K562 (cell line): ENCODE measurements at regions not wholly inside any gene's neighbourhood (a gene's known extent, or its start where the extent isn't known, plus 50 kb on each side); places are given as distances from the start of the nearest gene placed in this dataset.

Experiments
- ATAC-seq: fragments of 200-7000 bp; cut with Tn5 transposase; 3 replicates; pipeline ENCODE4 v1.9.1; 2020; ENCODE audit warnings: moderate library complexity
- BruUV-seq: library from RNA; stranded (reverse); fragments of 400-500 nt; replicated peaks from 2 replicates; lab custom pipeline; 2021; lab: Mats Ljungman, UMichigan
- CTCF ChIA-PET: fragments of 300-600 bp; formaldehyde crosslinking; extraction: SDS; loops from one replicate; lab custom pipeline; 2021; ENCODE audit warnings: low intra/inter-chr PET ratio; lab: Yijun Ruan, JAX
- POLR2A ChIA-PET: fragments of 300-600, 350-650 bp; sonication (Branson Sonifier 250); formaldehyde crosslinking; extraction: SDS; loops from one replicate; lab custom pipeline; 2021; ENCODE audit warnings: antibody characterized with exemption, inconsistent platforms; lab: Yijun Ruan, JAX
- DNase-seq, 4 experiments: peaks; one replicate each; pipeline versions ENCODE4 v3.0.0 to v3.0.0-alpha.2; 2011 to 2018; ENCODE audit warnings: low spot score in 3 of 4, mixed read lengths in 3 of 4; ENCODE audit errors: extremely low read depth in 1 of 4
- FAIRE-seq: peaks from 2 replicates; lab custom pipeline; 2011; peaks lifted over from hg19 to GRCh38; lab: Jason Lieb, UNC
- H2AFZ ChIP-seq: 2 replicates; pipeline ENCODE4 v1.6.0; 2011; ENCODE audit warnings: low read depth, low read length, control low read depth, inconsistent platforms
- H3K27ac ChIP-seq: fragments of 200-600 bp; 3 replicates; pipeline ENCODE4 v1.8.0; 2011; ENCODE audit warnings: low read depth, mild to moderate bottlenecking, control low read depth, inconsistent platforms, low read length, moderate library complexity, mixed read lengths; ENCODE audit errors: extremely low read depth
- H3K27me3 ChIP-seq, 2 experiments: fragments of 300-600 bp in 1 of 2; 2 replicates in 1 of 2; 3 replicates in 1 of 2; pipeline versions ENCODE4 v1.6.0 to v1.8.0; 2011; ENCODE audit warnings: inconsistent platforms in 2 of 2, low read length in 2 of 2, mild to moderate bottlenecking in 1 of 2, mixed read lengths in 1 of 2, moderate library complexity in 1 of 2; ENCODE audit not compliant: control insufficient read depth in 2 of 2, insufficient read depth in 2 of 2
- H3K36me3 ChIP-seq: fragments of 300-600 bp; 3 replicates; pipeline ENCODE4 v1.8.0; 2011; ENCODE audit warnings: mild to moderate bottlenecking, low read length, inconsistent platforms; ENCODE audit not compliant: control insufficient read depth, insufficient read depth
- H3K4me1 ChIP-seq, 2 experiments: fragments of 200-600 bp in 1 of 2; replicated peaks in 1 of 2; 2 replicates in 1 of 2; 3 replicates in 1 of 2; pipeline versions ENCODE4 v1.5.1 to v1.8.0; 2011; ENCODE audit warnings: inconsistent platforms in 2 of 2, low read length in 2 of 2, mild to moderate bottlenecking in 1 of 2, mixed read lengths in 1 of 2, moderate library complexity in 1 of 2; ENCODE audit not compliant: control insufficient read depth in 2 of 2, insufficient read depth in 2 of 2
- H3K4me2 ChIP-seq: 2 replicates; pipeline ENCODE4 v1.6.1; 2011; ENCODE audit warnings: low read length, control low read depth, inconsistent platforms, mixed read lengths; ENCODE audit not compliant: insufficient read depth
- H3K4me3 ChIP-seq: fragments of 200-600 bp; sonication (generic), shearing (Covaris generic); 2 replicates; pipeline ENCODE4 v1.5.1; 2016; ENCODE audit warnings: control low read depth, inconsistent platforms
- H3K79me2 ChIP-seq: fragments of 200-600 bp; 3 replicates; pipeline ENCODE4 v1.8.0; 2011; ENCODE audit warnings: low read length, inconsistent platforms; ENCODE audit not compliant: control insufficient read depth, insufficient read depth
- H3K9ac ChIP-seq, 2 experiments: 2 replicates each; pipeline versions ENCODE4 v1.6.0 to v1.6.1; 2011; ENCODE audit warnings: low read depth in 2 of 2, low read length in 2 of 2, control low read depth in 1 of 2, inconsistent platforms in 1 of 2, mild to moderate bottlenecking in 1 of 2, mixed read lengths in 1 of 2; ENCODE audit not compliant: insufficient read depth in 1 of 2
- H3K9me1 ChIP-seq: one replicate; pipeline ENCODE4 v1.6.0; 2011; ENCODE audit warnings: inconsistent platforms, mild to moderate bottlenecking, low read length, moderate library complexity; ENCODE audit not compliant: control insufficient read depth, insufficient read depth
- H3K9me3 ChIP-seq: replicated peaks from 2 replicates; pipeline ENCODE4 v1.5.1; 2011; ENCODE audit warnings: low read depth, low read length, inconsistent platforms; ENCODE audit not compliant: control insufficient read depth, insufficient read depth
- H4K20me1 ChIP-seq: replicated peaks from 2 replicates; pipeline ENCODE4 v1.6.1; 2011; ENCODE audit warnings: low read length, inconsistent platforms, mixed read lengths; ENCODE audit not compliant: control insufficient read depth, insufficient read depth
- CBFA2T3 ChIP-seq: fragments of 450-650 bp; IDR thresholded peaks from 2 replicates; pipeline ENCODE4 v1.6.1; 2017
- CBX8 ChIP-seq: fragments of 200-600 bp; sonication (generic); IDR thresholded peaks from 2 replicates; pipeline ENCODE4 v1.6.1; 2012; ENCODE audit warnings: borderline replicate concordance, mixed run types, low read depth, mild to moderate bottlenecking, moderate library complexity, mixed read lengths, low read length, control low read depth, inconsistent platforms; ENCODE audit not compliant: poor library complexity, severe bottlenecking; ENCODE audit errors: extremely low read depth
- CEBPG ChIP-seq, 3 experiments: fragments of 200-800 bp in 1 of 3; sonication (Bioruptor generic) in 1 of 3; sonication (generic) in 1 of 3; formaldehyde crosslinking in 1 of 3; IDR thresholded peaks in 2 of 3; conservative IDR thresholded peaks in 1 of 3; 2 replicates each; pipeline versions ENCODE4 v1.6.1 to v1.8.0; 2016 to 2022; ENCODE audit warnings: missing compliant biosample characterization in 2 of 3, missing genetic modification characterization in 2 of 3, mild to moderate bottlenecking in 1 of 3, missing genetic modification reagents in 1 of 3
- FOXA1 ChIP-seq: fragments of 450-650 bp; IDR thresholded peaks from 2 replicates; pipeline ENCODE4 v1.6.1; 2016; ENCODE audit warnings: mild to moderate bottlenecking, borderline replicate concordance
- FOXA3 ChIP-seq, 2 experiments: fragments of 450-650 bp in 1 of 2; sonication (generic) in 1 of 2; formaldehyde crosslinking; IDR thresholded peaks in 1 of 2; conservative IDR thresholded peaks in 1 of 2; 2 replicates each; pipeline versions ENCODE4 v1.4.0 to v1.8.0; 2020 to 2022; ENCODE audit warnings: mild to moderate bottlenecking in 2 of 2, missing genetic modification reagents in 1 of 2
- HDAC3 ChIP-seq: fragments of 450-650 bp; IDR thresholded peaks from 2 replicates; pipeline ENCODE4 v1.6.1; 2018; ENCODE audit warnings: borderline replicate concordance, mild to moderate bottlenecking, moderate library complexity; ENCODE audit not compliant: partially characterized antibody
- LEF1 ChIP-seq: fragments of 450-650 bp; IDR thresholded peaks from 2 replicates; pipeline ENCODE4 v1.6.1; 2016; ENCODE audit warnings: mild to moderate bottlenecking
- MCM7 ChIP-seq, 2 experiments: fragments of 450-650 bp; IDR thresholded peaks; 2 replicates each; pipeline ENCODE4 v1.6.1; 2016 to 2018
- POLR2H ChIP-seq: IDR thresholded peaks from 2 replicates; pipeline ENCODE4 v1.6.1; 2016; ENCODE audit warnings: missing genetic modification characterization, low read depth, mild to moderate bottlenecking, control low read depth, missing compliant biosample characterization, moderate library complexity
- SMARCA4 ChIP-seq: fragments of 450-650 bp; IDR thresholded peaks from 2 replicates; pipeline ENCODE4 v1.6.1; 2016
- STAT6 ChIP-seq: sonication (generic); formaldehyde crosslinking; IDR thresholded peaks from 2 replicates; pipeline ENCODE4 v1.8.1; 2023; ENCODE audit warnings: mild to moderate bottlenecking, missing genetic modification reagents
- TAF7 ChIP-seq: fragments of 450-650 bp; IDR thresholded peaks from 2 replicates; pipeline ENCODE4 v1.6.1; 2016; ENCODE audit warnings: missing genetic modification characterization, missing compliant biosample characterization
- ZNF695 ChIP-seq: fragments of 450-650 bp; formaldehyde crosslinking; IDR thresholded peaks from 2 replicates; pipeline ENCODE4 v1.4.0; 2020; ENCODE audit warnings: mild to moderate bottlenecking, moderate library complexity
- ZNF717 ChIP-seq: fragments of 250-450 bp; sonication (Bioruptor Pico); IDR thresholded peaks from 2 replicates; pipeline ENCODE4 v1.5.0; 2021
- ZNF79 ChIP-seq: fragments of 250-450 bp; sonication (Bioruptor Pico); IDR thresholded peaks from 2 replicates; pipeline ENCODE4 v1.4.0; 2020; ENCODE audit warnings: low read depth, mild to moderate bottlenecking, moderate library complexity
- WGBS: fragments of 100-300 bp; shearing (Covaris generic); methylation state at CpG from one replicate; pipeline ENCODE4 v1.1.6; 2016; ENCODE audit warnings: low coverage, mixed read lengths; ENCODE audit not compliant: insufficient coverage; ENCODE audit errors: missing lambda C conversion rate; 5-methylcytosine and 5-hydroxymethylcytosine counted together
- in situ Hi-C: fragments of 300-500 bp; cut with MboI; formaldehyde crosslinking; loops from 4 replicates; pipeline ENCODE4 v1.15.0; 2018; ENCODE audit warnings: inconsistent platforms, mixed read lengths
- intact Hi-C: fragments of 100-400 bp; cut with micrococcal nuclease; formaldehyde crosslinking; loops from 2 replicates; pipeline ENCODE4 v1.14.2; 2022
- TF ChIP-seq, protein P1 (sequence below): fragments of 450-650 bp; formaldehyde crosslinking; IDR thresholded peaks from 2 replicates; pipeline ENCODE4 v1.4.0; 2020; ENCODE audit warnings: mild to moderate bottlenecking, moderate library complexity

GRCh38 chr2:161103451-161103831 lies 56.8 kb upstream of the TANK start:
- Histone ChIP-seq H3K9me1 (no peaks in the 10 kb centered on the region), H3K9me3 (no peaks in the 10 kb centered on the region), H3K27me3 (no peaks in the 10 kb centered on the region; a peak in 1 of 5 replicates), H3K36me3 (no peaks in the 10 kb centered on the region), H3K4me1 (no peaks in the 10 kb centered on the region), H3K79me2 (no peaks in the 10 kb centered on the region), H2AFZ (no peak overlapping the region), H3K4me3 (no peak overlapping the region), H3K9ac (no peak overlapping the region), H3K4me2 (no peak overlapping the region), H3K27ac (no peak overlapping the region), H4K20me1 (no peaks in the 10 kb centered on the region)
- ATAC-seq (no peak), FAIRE-seq (no peak), DNase-seq (no peak)
- CTCF ChIA-PET, result no interaction called here
- no TSS peak for BruUV-seq
- POLR2A ChIA-PET, result no interaction called here
- 0% methylated on average over 4 of the region's 4 CpGs for WGBS
- intact Hi-C loops (no loop called here), in situ Hi-C loops (no loop called here)
- no peak for TF ChIP-seq LEF1
- TF ChIP-seq FOXA1, result no peak
- TF ChIP-seq, protein P1, sequence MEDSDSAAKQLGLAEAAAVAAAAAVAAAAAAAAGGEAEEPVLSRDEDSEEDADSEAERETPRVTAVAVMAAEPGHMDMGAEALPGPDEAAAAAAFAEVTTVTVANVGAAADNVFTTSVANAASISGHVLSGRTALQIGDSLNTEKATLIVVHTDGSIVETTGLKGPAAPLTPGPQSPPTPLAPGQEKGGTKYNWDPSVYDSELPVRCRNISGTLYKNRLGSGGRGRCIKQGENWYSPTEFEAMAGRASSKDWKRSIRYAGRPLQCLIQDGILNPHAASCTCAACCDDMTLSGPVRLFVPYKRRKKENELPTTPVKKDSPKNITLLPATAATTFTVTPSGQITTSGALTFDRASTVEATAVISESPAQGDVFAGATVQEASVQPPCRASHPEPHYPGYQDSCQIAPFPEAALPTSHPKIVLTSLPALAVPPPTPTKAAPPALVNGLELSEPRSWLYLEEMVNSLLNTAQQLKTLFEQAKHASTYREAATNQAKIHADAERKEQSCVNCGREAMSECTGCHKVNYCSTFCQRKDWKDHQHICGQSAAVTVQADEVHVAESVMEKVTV (CRISPR knock-in tag), result no peak
- no peak for TF ChIP-seq CBFA2T3
- TF ChIP-seq SMARCA4, result no peak
- TF ChIP-seq TAF7 (tag), result no peak
- no peak for TF ChIP-seq ZNF79 (CRISPR knock-in tag)
- TF ChIP-seq CEBPG (CRISPR knock-in tag; IDR thresholded peaks at IDR 0.05), result no peak
- no peak for TF ChIP-seq CEBPG (tag; conservative IDR thresholded peaks at IDR 0.05 in 1 of 2, IDR thresholded peaks at IDR 0.05 in 1 of 2)
- TF ChIP-seq CBX8, result no peak
- TF ChIP-seq ZNF695, result no peak
- TF ChIP-seq HDAC3, result no peak
- TF ChIP-seq ZNF717 (CRISPR knock-in tag), result no peak
- TF ChIP-seq FOXA3 (CRISPR knock-in tag; conservative IDR thresholded peaks at IDR 0.05 in 1 of 2, IDR thresholded peaks at IDR 0.05 in 1 of 2), result no peak
- TF ChIP-seq MCM7 (IDR thresholded peaks at IDR 0.05), result no peak
- no peak for TF ChIP-seq POLR2H (tag)
- TF ChIP-seq STAT6 (CRISPR knock-in tag), result no peak
